GM19239 (cell line): ENCODE measurements at regions not wholly inside any gene's neighbourhood (a gene's known extent, or its start where the extent isn't known, plus 50 kb on each side); places are given as distances from the start of the nearest gene placed in this dataset.
"Not testable (repeated sequence)": the region's sequence is repeated elsewhere in the genome, so short reads cannot be mapped to it uniquely, and the experiment has no call there.

ENCODE experiments used
- DNase-seq: peaks from one replicate; pipeline ENCODE4 v3.0.0; 2011; ENCODE audit warnings: low spot score; ENCODE audit not compliant: insufficient read length
- FAIRE-seq: peaks from 2 replicates; lab custom pipeline; 2011; peaks lifted over from hg19 to GRCh38; lab: Jason Lieb, UNC

- FAIRE-seq (no peak), DNase-seq (no peak)
Measured at GRCh38 chr6:26276841-26277648, 88.0 kb upstream of the BTN3A2 start.

- DNase-seq (no peak), FAIRE-seq (no peak)
Measured at GRCh38 chr6:26278536-26278935, 86.5 kb upstream of the BTN3A2 start.

GRCh38 chr6:26279371-26279770 is 85.6 kb upstream of the BTN3A2 start:
- DNase-seq, FAIRE-seq: not testable (repeated sequence)

GRCh38 chr6:26280407-26280806 is 84.6 kb upstream of the BTN3A2 start:
- FAIRE-seq: no peak
- DNase-seq: no peak

GRCh38 chr6:26284537-26285142 is 80.4 kb upstream of the BTN3A2 start:
- no peak for DNase-seq
- FAIRE-seq: no peak

GRCh38 chr6:26285143-26286134 is 79.6 kb upstream of the BTN3A2 start:
- peak; percentile 98 for FAIRE-seq

GRCh38 chr6:26286168-26286877 is 78.7 kb upstream of the BTN3A2 start:
- no peak for DNase-seq
- FAIRE-seq: no peak

More at GRCh38 chr6:26285143-26286134, 79.6 kb upstream of the BTN3A2 start:
- DNase-seq: no peak

GRCh38 chr6:26288155-26288554 is 76.8 kb upstream of the BTN3A2 start:
- no peak for FAIRE-seq
- DNase-seq: no peak

GRCh38 chr6:26290941-26291340 is 74.1 kb upstream of the BTN3A2 start:
- DNase-seq (no peak), FAIRE-seq (no peak)

- DNase-seq (no peak), FAIRE-seq (no peak)
Measured at GRCh38 chr6:26292709-26293108, 72.3 kb upstream of the BTN3A2 start.

GRCh38 chr6:26294302-26294701 is 70.7 kb upstream of the BTN3A2 start:
- DNase-seq (no peak), FAIRE-seq (no peak)

- no peak for DNase-seq
- FAIRE-seq: peak; percentile 86
Measured at GRCh38 chr6:26295691-26296555, 69.1 kb upstream of the BTN3A2 start.

GRCh38 chr6:26296556-26296856 is 68.5 kb upstream of the BTN3A2 start:
- DNase-seq (no peak), FAIRE-seq (no peak)

- no peak for FAIRE-seq
- DNase-seq: no peak
Measured at GRCh38 chr6:26296857-26297648, 67.9 kb upstream of the BTN3A2 start.

GRCh38 chr6:26299286-26300042 is 65.5 kb upstream of the BTN3A2 start:
- DNase-seq (no peak), FAIRE-seq (peak; percentile 58)

- FAIRE-seq (no peak), DNase-seq (no peak)
Measured at GRCh38 chr6:26300043-26300331, 65.0 kb upstream of the BTN3A2 start.

GRCh38 chr6:26300359-26300758 is 64.6 kb upstream of the BTN3A2 start:
- FAIRE-seq: no peak
- no peak for DNase-seq

- no peak for DNase-seq
- FAIRE-seq: no peak
Measured at GRCh38 chr6:26300828-26301227, 64.2 kb upstream of the BTN3A2 start.
